Neural progenitor cell (in vitro differentiated cells): ENCODE measurements at regions not wholly inside any gene's neighbourhood (a gene's known extent, or its start where the extent isn't known, plus 50 kb on each side); places are given as distances from the start of the nearest gene placed in this dataset.

Source experiments
- EZH2 ChIP-seq: fragments of 200-600 bp; sonication (generic); IDR thresholded peaks from 2 replicates; pipeline ENCODE4 v1.6.1; 2017; ENCODE audit warnings: antibody characterized with exemption, mild to moderate bottlenecking, moderate library complexity
- EZH2phosphoT487 ChIP-seq: fragments of 200-600 bp; sonication (generic); IDR thresholded peaks from 2 replicates; pipeline ENCODE4 v1.6.1; 2017; ENCODE audit warnings: antibody characterized with exemption
- TF ChIP-seq, protein P1 (sequence below): fragments of 200-600 bp; sonication (generic); IDR thresholded peaks from 2 replicates; pipeline ENCODE4 v1.5.1; 2017; ENCODE audit warnings: antibody characterized with exemption, mild to moderate bottlenecking

DNA sequence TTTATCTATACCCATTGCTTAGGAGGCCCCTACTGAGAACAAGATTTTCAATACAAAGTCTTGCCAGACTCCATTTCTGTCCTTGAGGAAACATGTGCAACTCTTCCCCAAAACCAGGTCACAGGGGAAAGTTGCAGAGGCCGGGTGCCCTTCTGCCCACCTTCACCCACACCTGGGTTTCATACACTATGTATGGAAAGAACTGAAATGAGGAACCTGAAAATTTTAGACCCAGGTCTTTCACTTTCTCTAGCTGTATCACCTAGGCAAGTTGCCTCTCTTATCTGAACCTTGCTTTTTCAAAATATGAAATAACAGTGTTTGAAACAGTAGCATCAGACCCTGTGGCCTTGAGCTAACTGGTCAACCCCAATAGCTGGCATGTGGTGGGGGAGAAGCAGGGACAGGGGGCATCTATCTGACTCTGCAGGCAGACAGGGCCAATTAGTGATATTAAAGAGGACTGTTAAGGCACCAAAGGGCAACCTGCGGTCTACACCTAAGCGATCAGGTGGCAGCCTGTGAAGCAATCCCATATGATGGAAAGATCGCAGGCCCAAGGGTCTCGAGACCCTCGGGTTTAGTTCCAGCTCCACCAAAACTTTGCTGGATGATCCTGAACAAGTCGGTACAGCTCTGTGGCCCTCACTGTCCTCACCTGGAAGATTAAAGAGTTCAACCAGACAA is 346.5 kb downstream of the BCL11B start:
- TF ChIP-seq, protein P1, sequence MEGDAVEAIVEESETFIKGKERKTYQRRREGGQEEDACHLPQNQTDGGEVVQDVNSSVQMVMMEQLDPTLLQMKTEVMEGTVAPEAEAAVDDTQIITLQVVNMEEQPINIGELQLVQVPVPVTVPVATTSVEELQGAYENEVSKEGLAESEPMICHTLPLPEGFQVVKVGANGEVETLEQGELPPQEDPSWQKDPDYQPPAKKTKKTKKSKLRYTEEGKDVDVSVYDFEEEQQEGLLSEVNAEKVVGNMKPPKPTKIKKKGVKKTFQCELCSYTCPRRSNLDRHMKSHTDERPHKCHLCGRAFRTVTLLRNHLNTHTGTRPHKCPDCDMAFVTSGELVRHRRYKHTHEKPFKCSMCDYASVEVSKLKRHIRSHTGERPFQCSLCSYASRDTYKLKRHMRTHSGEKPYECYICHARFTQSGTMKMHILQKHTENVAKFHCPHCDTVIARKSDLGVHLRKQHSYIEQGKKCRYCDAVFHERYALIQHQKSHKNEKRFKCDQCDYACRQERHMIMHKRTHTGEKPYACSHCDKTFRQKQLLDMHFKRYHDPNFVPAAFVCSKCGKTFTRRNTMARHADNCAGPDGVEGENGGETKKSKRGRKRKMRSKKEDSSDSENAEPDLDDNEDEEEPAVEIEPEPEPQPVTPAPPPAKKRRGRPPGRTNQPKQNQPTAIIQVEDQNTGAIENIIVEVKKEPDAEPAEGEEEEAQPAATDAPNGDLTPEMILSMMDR = no peak
- no peak for TF ChIP-seq EZH2
- TF ChIP-seq EZH2phosphoT487 = no peak
